Esophagus muscularis mucosa (tissue), 3 donors: ENCODE measurements at regions not wholly inside any gene's neighbourhood (a gene's known extent, or its start where the extent isn't known, plus 50 kb on each side); places are given as distances from the start of the nearest gene placed in this dataset.

ENCODE experiments used
- POLR2A ChIP-seq: fragments of 450-650 bp; IDR thresholded peaks from one replicate; pipeline ENCODE4 v1.6.1; 2017; ENCODE audit warnings: antibody characterized with exemption, moderate library complexity, mild to moderate bottlenecking, low read depth
- TF ChIP-seq, protein P1 (sequence below), 3 experiments: fragments of 200-600 bp in 2 of 3; fragments of 450-650 bp in 1 of 3; sonication (generic) in 2 of 3; IDR thresholded peaks; one replicate each; pipeline ENCODE4 v1.5.1; 2017 to 2019; ENCODE audit warnings: antibody characterized with exemption in 3 of 3, mild to moderate bottlenecking in 2 of 3, moderate library complexity in 1 of 3

DNA sequence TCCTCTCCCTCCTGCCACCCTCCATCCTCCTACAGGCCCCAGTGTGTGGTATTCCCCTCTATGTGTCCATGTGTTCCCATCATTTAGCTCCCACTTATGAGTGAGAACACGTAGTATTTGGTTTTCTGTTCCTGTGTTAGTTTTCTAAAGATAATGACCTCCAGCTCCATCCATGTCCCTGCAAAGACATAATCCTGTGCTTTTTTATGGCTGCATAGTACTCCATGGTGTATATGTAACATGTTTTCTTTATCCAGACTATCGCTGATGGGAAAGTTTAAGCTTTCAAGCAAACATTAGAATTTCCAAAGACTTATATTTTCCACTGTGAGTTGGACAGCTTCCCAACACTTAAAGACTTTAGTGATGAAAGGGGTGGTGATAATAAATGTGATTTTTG, 105.9 kb upstream of the PIAS1 start:
- TF ChIP-seq, protein P1, sequence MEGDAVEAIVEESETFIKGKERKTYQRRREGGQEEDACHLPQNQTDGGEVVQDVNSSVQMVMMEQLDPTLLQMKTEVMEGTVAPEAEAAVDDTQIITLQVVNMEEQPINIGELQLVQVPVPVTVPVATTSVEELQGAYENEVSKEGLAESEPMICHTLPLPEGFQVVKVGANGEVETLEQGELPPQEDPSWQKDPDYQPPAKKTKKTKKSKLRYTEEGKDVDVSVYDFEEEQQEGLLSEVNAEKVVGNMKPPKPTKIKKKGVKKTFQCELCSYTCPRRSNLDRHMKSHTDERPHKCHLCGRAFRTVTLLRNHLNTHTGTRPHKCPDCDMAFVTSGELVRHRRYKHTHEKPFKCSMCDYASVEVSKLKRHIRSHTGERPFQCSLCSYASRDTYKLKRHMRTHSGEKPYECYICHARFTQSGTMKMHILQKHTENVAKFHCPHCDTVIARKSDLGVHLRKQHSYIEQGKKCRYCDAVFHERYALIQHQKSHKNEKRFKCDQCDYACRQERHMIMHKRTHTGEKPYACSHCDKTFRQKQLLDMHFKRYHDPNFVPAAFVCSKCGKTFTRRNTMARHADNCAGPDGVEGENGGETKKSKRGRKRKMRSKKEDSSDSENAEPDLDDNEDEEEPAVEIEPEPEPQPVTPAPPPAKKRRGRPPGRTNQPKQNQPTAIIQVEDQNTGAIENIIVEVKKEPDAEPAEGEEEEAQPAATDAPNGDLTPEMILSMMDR (IDR thresholded peaks at IDR 0.05): no peak
- no peak for TF ChIP-seq POLR2A
